Panc1 (cell line): ENCODE measurements at regions not wholly inside any gene's neighbourhood (a gene's known extent, or its start where the extent isn't known, plus 50 kb on each side); places are given as distances from the start of the nearest gene placed in this dataset.

Source experiments
- TCF7L2 ChIP-seq: IDR thresholded peaks from 2 replicates; pipeline ENCODE4 v1.6.1; 2011; ENCODE audit warnings: mild to moderate bottlenecking, low read depth, low read length, inconsistent platforms
- TF ChIP-seq, protein P1 (sequence below): fragments of 450-650 bp; IDR thresholded peaks from 2 replicates; pipeline ENCODE4 v1.5.1; 2017; ENCODE audit warnings: mild to moderate bottlenecking

DNA sequence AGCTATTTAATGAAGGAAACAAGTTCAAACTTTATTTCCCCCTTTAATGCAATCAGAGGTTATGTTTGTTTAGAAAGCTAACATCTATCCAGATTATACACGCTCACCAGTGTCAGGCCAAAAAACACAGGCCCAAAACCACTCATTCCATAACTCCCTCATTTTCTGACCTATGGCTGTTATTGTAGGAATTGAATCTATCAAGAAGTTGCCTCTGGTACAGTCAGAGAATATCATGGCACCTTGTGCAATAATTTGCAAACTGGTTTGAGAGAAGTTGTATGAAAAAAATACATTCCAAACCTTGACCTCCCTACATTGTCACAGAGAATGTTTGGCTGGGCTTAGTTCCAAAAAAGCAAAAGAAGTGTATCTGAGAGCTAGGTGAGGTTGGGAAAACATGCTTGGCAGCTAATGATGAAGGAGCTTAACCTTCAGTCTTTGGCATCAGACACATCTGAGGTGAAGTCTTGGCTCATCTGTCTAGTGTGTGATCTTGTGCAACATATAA is 591.0 kb downstream of the ANKRD50 start:
- TF ChIP-seq, protein P1, sequence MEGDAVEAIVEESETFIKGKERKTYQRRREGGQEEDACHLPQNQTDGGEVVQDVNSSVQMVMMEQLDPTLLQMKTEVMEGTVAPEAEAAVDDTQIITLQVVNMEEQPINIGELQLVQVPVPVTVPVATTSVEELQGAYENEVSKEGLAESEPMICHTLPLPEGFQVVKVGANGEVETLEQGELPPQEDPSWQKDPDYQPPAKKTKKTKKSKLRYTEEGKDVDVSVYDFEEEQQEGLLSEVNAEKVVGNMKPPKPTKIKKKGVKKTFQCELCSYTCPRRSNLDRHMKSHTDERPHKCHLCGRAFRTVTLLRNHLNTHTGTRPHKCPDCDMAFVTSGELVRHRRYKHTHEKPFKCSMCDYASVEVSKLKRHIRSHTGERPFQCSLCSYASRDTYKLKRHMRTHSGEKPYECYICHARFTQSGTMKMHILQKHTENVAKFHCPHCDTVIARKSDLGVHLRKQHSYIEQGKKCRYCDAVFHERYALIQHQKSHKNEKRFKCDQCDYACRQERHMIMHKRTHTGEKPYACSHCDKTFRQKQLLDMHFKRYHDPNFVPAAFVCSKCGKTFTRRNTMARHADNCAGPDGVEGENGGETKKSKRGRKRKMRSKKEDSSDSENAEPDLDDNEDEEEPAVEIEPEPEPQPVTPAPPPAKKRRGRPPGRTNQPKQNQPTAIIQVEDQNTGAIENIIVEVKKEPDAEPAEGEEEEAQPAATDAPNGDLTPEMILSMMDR = no peak
- TF ChIP-seq TCF7L2 = no peak
